ENCODE measurements at regions not wholly inside any gene's neighbourhood (a gene's known extent, or its start where the extent isn't known, plus 50 kb on each side); places are given as distances from the start of the nearest gene placed in this dataset.
"Not testable (repeated sequence)": the region's sequence is repeated elsewhere in the genome, so short reads cannot be mapped to it uniquely, and the experiment has no call there.

DNA sequence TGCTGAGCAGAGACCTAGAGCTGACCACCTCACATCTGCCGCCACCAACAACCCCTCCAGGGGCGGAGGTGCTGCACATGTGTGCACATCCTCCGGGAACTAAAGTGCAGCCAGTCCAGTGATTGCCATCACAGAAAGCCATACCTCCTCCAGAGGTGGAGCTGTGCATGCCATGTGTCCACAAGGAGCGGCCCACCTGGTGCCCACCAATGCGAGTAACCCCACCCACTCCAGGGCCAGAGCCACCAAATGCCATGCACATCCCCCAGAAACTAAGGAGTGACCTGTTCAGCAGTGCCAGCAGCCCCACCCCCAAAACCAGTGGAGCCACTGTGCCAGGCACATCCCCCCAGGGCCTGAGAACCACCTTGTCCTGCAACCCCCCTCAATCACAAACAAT lies 557.9 kb downstream of the UQCRFS1 start:
- DNase-seq: no peak

DNA sequence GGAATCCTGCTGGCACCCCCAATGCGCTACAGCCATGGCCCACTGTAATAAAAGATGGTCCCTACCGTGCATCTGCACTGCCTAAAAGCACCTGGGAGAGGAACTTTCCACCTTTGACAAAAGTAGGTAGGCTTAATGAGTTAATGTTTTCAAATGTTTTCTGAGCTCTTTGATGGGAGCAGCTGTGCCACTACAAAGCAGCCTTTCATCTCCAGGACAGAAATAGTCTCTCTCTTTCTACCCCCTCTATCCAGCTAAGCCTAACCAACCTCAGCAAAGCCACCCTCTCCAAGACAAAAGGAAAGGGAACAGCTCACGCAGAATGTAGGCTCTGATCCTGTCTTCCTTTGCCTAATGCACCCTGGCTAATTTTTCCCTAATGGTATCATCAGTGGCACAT lies 560.2 kb downstream of the UQCRFS1 start:
- DNase-seq: no peak

DNA sequence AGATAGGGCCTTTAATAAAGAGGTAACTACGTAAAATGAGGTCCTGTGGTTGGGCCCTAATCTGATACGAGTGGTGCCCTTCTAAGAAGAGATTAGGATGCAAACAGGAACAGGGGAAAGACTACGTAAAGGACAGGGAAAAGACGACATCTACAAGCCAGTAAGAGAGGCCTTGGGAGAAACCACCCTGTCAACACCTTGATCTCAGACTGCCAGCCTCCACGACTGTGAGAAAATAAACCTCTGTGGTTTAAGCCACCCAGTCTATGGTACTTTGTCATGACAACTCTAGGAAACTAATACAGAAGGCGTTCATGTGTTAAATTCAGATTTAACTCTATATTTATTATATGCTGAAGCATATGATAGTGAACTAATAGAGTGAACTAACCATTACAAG lies 566.3 kb downstream of the UQCRFS1 start:
- no peak for DNase-seq

DNA sequence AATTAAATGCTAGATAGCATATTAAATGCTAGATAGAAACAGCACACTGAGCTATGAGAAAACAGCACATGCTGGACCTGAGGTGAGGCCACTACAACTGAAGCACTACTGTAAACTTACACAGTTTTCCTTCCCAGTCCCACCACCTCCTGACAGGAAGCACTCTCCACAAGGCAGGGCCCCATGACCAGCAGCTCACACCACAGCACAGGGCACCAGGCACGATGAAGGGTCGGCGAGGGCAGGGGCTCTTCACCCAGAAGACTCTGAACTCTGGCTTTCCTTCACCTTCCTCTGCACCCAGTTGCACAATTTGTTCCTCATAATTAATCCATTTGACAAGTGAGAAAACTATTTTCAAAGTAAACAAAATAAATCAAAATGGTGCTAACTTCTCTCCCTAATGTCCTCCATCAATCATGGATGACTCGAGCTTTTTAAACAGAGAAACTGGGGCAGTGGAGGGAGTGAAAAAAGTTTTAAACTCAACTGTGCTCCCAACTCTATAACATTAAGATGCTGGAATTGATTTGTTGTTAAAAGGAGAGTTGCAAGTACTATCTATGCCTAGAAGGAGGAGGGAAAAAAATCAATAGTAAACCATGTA lies 568.7 kb downstream of the UQCRFS1 start:
- no peak for DNase-seq

DNA sequence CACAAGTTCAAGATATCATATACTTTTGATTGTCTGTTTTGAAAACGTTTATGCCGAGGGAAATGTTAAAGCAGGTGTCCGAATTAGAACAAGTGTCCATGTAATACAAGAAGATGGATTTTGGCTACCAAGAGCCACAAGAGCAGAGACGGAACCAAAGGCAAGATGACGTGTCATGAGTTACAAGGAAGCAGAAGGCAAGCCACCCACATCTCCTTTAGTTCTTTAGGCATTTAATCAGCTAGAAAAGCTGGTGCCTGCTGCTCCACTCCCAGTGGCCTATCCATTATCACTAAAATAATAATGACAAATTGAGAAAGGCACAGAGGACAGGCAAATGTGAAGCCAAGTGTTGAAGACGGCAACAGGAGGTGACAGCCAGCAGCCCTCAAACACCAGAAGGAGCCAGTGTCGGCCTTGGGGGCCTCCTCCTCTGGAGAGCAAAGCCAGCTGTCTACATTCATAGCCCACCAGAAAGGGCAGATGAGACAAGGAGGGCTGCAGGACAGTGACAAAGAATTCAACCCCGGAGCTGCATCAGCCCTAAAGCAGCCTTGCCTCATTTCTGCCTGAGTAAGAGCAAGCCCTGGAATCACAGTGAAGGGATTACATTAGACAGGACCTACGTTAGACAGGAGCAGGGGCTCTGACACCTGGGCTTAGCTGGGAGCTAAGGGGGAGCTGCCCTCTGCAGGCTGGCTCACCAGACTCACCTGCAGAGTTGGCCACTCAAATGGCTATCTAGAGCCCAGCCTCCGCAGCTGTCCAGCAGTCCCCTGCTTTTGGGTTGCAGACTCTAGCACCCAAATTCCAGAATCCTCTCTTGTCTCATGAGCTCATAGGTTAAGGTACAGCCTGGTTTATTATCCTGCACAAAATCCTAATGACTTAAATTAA lies 569.9 kb downstream of the UQCRFS1 start:
- DNase-seq: no peak

DNA sequence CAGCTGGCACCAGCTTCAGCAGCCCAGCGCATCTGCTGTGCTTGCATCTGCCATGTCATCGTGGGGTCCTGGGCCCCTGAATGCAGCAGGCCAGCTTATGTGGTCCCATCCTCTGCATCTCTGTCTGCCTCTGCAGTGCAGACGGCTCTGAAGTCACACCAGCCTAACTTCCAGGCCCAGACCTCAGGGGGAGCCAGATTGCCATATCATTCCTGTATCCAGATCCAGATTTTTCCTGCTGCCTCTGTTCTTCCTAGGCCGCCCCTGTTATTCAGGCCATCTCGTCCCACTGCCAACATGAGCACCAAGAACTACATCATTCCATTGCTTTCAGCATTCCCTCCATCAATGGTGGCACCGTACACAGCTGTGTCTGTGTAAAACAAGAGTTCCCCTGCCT lies 571.6 kb downstream of the UQCRFS1 start:
- DNase-seq: no peak

DNA sequence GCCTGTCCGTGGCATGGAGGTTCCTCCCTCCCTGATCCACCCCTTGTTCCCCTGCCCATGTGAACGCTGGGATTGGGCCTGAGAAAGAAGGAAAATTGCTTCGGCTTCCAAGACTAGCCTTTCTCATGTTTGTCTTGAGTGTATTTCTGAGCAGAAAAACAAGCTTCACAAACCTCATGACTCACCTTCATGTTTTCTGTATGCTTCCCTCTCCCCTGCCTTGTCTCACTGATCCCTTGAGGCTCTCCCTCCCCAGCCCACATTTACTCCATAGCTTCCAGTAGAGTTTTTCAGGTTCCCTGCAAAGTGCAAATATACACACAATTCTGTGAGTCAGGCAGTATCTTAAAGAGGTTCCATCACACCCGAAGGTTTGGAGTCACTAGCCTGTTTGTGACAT lies 572.4 kb downstream of the UQCRFS1 start:
- no peak for DNase-seq

DNA sequence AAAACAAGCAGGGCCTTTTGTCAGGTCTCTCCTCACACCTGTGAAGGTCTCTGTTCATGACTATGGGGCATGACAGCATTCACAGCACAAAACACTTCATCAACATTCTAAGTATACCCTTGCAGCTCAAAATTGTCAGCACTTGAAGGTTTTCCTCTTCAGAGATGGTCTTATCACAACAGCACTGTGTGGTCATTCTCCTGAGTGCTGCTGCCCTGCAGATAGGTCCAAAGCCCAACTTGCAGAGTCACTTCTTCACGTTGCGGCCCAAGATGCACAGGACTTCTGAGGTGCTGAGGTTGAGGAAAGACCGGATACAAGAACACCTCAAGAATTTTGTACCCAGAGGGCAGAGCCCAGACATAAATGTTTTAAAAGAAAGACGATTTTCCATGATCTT lies 574.5 kb downstream of the UQCRFS1 start:
- no peak for DNase-seq

DNA sequence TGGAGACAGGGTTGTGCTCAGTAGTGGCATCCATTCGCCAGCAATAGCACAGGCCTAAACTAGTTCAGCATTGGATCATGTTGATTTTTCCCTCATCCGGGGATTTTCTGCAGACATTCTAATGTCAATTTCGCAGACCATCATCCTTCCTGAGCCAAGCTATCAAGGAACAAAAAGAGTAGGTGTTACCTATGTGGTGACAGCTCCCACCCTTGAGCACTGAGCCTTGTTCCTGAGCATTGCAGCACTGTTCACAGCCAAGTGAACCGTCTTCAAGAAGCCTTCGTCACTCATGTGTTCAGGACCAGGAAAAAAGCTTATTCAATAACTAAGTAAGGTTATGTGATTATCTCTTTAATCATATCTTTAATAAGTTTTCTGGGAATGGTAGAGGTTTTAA lies 576.2 kb downstream of the UQCRFS1 start:
- no peak for DNase-seq

DNA sequence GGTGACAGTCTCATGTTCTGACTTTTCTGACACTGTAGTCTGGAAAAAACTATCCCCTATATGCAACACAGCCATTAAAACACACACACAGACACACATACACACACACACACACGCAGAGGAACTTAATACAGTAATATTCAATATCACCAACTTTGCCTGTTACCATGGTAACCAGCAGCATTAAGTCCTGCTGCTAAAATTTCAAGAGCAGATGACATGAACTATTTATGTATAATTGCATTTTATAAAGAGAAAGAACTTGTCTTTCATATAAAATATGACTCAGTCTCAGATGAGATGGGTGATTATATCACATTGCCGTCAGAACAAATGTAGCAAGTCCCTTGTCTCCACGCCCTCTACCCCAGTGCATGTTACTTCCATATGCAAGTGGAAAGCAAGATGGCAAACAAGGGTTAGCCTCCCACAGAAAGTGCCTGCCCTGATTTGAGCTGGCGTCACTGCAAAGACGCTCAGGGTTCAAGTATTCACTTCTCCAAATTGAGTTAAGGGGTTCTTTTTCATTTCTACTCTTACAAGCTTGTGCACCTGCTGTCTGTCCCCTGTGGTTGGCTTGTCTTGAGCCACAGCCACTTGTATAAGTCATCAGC lies 576.8 kb downstream of the UQCRFS1 start:
- DNase-seq: no peak

DNA sequence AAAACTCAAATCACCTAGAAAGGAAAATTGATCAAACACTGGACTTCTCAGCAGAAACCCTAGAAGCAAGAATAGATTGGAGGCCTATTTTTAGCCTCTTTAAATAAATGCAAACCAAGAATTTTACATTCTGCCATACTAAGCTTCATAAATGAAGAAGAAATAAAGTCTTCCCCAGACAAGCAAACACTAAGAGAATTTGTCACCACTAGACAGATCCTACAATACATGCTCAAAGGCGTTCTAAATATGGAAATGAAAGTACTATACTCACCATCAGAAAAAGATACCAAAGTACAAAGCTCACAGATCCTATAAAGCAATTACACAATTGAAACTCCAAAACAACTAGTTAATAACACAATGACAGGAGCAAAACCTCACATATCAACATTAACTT lies 578.1 kb downstream of the UQCRFS1 start:
- no peak for DNase-seq

DNA sequence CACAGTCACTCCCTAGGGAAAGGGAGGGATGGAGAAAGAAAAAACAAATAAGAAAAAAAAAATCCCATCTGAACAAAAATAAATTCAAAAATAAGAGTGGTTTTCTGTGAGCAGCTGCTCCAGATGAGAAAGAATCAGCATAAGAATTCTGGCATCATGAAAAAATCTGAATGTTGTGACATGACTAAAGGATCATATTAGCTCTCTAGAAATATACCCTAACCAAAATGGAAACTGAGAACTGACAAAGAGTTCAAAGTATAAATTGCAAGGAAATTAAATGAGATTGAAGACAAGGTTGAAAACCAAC lies 579.0 kb downstream of the UQCRFS1 start:
- no peak for DNase-seq

DNA sequence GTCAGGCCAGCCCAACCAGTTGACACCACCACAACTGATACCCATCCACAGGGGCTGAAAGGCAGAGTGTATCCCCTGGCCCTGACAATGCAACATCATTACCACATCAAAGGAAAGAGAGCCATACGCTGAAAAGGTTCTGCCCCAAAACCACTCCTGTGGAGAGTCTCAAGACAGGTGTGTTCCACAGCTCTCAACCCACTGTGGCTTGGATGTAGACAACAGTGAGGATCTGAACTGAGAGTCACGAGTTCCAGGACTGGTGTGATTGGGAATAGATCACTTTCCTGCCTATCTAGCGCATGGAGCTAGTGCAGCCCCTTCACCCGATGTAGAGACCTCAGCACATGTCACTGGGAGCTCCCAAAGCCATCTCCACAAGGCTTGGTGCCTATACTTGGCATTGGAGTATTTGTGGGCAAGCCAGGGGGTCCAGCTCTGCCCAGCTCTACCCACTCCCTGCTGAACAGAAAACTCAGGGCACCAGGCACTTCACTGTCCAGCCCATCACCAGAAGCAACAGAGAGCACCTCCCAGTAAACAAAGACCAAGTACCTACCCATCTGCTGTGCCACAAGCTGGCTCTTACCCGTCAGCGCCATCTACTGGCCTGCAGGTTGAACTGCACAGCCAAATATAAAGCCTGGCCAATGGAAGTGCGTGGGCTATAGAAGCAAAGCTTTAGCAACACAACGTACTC lies 579.5 kb downstream of the UQCRFS1 start:
- DNase-seq: peak; percentile 20

DNA sequence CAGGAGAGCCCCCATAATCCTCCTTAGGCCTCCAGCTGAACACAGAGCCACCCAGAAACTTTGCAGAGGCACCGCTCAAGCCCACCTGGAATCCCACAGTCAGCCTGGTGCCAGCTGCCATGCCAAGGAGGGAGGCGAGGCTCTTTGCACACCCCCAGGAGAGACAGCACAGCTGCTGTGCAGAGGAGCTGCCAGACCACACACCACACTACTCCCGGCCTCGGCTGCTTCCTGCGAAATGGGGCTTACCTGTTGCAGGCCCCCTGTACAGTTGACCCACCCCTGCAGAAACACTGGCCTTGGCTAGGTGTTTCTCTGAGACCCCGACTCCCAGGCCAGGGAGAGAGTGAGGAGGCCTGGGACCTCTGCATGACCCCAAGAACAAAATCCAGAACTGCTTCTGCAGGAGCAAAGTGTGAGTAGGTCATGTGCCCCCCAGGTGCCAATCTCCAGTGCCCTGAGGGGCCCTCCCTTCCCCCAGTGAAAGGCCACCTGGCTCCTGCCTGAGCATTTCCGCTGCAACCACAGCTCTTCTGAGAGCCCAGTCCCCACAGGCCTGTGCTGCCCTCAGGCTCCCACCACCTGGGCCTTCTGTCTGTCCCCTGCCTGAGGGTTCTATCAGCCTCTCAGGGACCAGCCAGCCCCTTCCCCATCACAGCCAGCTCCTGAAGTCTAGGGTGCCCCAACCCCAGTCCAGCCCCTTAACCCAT lies 580.4 kb downstream of the UQCRFS1 start:
- DNase-seq: no peak

DNA sequence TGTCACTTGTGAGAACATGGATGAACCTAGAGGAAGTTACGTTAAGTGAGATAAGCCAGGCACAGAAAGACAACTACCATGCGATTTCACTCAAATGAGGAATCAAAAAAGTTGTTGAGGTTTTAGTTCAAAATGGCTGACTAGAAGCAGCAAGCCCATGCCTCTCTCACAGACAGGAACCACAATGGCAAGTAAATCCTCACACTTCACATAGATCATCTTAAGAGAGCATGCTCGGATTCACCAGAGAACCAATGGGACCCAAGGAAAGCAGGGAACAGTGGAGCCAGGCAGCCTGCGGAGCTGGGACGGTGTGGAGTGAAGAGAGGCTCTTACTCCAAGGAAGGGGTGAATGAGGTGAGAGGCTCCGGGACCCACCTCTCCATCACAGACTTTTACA lies 581.0 kb downstream of the UQCRFS1 start:
- DNase-seq: no peak

DNA sequence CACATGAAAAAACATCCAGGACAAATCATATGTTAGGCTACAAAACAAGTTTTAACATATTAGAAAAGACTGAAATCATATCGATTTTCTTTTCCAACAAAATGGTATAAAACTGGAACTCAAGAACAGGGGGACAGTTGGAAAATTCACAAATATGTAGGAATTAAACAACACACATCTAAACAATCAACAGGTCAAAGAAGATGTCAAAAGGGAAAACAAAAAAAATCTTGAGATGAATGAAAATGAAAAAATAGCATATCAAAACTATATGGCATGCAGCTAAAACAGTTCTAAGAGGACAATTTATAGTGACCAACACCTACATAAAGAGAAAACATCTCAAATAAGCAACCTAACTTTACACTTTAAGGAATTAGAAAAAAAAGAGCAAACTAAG lies 585.3 kb downstream of the UQCRFS1 start:
- DNase-seq: no peak

DNA sequence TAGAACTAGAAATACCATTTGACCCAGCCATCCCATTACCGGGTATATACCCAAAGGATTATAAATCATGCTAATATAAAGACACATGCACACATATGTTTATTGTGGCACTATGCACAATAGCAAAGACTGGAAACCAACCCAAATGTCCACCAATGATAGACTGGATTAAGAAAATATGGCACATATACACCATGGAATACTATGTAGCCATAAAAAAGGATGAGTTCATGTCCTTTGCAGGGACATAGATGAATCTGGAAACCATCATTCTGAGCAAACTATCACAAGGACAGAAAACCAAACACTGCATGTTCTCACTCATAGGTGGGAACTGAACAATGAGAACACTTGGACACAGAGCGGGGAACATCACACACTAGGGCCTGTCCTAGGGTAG lies 586.5 kb downstream of the UQCRFS1 start:
- not testable (repeated sequence) for DNase-seq

DNA sequence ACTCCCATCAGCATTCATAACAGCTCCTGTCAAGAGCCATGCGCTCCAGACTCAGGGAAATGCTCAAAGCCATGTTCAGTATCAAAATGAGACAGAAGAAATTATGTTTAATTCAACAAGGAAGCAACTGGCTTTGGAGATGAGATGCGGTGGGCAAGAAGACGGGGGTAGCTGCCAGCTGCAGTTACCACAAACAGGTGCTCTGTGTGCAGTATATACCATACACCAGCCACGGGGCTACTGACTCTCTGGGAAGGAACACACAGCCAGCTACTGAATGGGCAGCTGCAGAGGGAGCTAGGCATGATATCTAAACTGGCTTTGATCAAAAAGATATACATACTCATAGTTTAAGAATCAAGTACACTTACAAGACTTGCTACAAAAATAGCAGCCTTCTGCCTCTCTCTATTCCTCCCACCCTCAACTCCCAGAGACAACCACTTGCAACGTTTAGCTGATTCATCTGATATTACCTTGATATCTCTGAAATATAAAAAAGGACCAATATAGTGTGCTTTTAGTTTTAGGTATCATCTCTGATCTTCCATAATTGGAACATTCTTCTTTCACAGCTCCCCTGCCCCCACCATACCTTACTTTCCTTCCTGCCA lies 593.0 kb downstream of the UQCRFS1 start:
- no peak for DNase-seq

DNA sequence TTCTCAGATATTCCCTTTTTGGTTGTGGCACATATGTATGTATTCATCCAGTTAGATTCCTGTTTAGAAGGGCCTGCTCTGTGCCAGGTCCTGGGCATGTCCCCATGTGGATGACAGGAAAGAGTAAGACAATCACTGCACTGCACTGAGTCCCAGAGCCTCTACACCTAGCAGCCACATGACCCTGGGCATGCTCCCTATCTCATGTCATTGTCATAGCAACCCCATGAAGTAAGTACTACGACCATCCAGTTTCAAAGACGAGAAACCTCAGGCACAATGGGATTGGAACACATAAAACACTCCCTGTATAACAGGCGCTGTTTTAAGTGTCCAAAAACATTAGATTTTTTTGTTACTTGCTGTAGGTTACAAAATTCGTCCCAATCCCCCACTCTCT lies 594.4 kb downstream of the UQCRFS1 start:
- no peak for DNase-seq

DNA sequence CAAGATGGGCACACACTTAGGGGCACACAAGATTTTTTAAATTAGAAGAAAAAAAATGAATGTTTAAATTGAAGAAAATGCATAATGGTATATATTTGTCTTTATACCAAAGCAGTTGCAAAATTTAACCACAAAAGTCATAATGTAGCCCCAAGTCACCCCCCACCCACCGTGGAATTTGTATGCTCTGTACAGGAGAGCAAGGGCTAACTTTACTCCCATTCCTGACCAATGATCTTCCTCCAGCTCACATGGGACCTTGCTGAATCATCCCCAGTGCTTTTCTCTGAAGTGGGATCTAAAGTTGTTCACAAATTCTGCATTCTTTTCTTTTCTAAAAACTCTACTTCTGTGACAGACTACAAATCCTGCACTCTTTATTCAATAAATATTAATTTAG lies 597.0 kb downstream of the UQCRFS1 start:
- DNase-seq: no peak

DNA sequence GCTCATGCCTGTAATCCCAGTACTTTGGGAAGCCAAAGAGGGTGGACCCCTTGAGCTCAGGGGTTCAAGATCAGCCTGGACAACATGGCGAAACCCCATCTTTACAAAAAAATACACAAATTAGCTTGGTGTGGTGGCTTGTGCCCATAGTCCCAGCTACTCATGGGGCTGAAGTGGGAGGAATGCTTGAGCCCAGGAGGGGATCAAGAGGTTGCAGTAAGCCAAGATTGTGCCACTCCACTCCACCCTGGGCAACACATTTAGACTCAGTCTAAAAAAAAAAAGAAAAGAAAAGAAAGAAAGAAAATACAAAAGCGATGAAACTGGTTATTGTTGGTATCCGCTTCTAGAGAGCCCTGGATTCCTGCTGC lies 597.4 kb downstream of the UQCRFS1 start:
- no peak for DNase-seq

DNA sequence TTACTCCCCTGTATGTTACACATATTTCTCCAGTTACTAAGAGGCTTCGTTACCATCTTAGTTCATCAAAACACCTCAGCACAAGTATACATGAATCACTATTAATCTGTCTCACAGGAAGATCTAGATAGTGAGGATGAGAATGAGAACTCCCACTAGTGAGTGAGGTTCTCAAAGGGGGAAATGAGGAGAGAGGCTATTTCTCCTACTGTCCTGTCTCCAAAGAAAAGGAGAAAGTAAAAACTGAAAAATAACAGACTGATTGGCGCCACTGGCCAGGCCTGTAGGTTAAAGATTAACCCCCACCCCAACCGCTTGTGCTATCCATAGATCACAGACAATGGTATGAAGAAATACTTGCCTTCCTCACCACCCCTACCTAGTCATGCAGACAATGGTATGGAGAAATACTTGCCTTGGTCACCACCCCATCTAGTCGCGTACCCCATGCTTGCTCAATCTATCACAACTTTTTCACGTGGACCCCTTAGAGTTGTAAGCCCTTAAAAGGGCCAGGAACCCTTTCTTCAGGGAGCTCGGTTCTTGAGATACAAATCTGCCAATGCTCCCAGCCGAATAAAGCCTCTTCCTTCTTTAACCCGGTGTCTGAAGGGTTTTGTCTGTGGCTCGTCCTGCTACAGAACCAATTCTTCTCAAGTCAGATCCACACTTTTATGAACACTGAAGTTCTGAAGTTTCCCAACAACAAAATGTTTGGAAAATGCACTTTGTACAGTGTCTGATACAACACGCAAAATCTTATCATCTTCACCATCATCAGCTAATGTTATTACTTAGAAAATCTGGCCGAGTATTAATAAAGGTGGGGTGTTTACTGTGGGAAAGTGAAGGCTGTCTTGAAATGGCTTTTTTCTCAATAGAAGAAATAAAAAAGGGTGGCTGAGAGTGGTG lies 598.1 kb downstream of the UQCRFS1 start:
- DNase-seq: no peak

All from fibroblast of skin of right quadriceps (primary cell).